GM12874 (cell line): ENCODE measurements at regions not wholly inside any gene's neighbourhood (a gene's known extent, or its start where the extent isn't known, plus 50 kb on each side); places are given as distances from the start of the nearest gene placed in this dataset.

Source experiments
- TF ChIP-seq, protein P1 (sequence below): IDR thresholded peaks from 2 replicates; pipeline ENCODE4 v1.5.1; 2011; ENCODE audit warnings: low read depth, mild to moderate bottlenecking, control low read depth, low read length, moderate library complexity; ENCODE audit not compliant: insufficient read depth

GRCh38 chr20:12882832-12883506 is 125.8 kb upstream of the SPTLC3 start:
- TF ChIP-seq, protein P1, sequence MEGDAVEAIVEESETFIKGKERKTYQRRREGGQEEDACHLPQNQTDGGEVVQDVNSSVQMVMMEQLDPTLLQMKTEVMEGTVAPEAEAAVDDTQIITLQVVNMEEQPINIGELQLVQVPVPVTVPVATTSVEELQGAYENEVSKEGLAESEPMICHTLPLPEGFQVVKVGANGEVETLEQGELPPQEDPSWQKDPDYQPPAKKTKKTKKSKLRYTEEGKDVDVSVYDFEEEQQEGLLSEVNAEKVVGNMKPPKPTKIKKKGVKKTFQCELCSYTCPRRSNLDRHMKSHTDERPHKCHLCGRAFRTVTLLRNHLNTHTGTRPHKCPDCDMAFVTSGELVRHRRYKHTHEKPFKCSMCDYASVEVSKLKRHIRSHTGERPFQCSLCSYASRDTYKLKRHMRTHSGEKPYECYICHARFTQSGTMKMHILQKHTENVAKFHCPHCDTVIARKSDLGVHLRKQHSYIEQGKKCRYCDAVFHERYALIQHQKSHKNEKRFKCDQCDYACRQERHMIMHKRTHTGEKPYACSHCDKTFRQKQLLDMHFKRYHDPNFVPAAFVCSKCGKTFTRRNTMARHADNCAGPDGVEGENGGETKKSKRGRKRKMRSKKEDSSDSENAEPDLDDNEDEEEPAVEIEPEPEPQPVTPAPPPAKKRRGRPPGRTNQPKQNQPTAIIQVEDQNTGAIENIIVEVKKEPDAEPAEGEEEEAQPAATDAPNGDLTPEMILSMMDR, result no peak

DNA sequence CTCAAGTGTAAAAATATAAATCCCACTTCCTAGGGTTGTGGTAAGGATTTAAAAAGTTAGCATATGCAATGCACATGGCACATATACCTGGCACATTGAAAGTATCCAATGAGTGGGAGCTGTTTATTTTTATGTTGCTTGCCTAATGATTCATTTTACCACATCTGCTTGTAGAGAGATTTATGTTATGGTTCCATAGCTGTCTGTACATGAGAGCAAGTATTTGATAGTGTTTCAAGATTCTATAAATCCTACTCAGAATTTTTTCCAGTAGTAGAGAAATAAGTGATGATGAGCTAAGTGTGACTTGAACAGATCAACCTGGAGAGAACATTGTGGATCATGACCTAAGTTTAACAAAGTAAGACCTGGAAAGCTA is 125.3 kb upstream of the SPTLC3 start:
- TF ChIP-seq, protein P1, result no peak

- TF ChIP-seq, protein P1, result no peak
Observed at GRCh38 chr20:12886618-12887363, 122.0 kb upstream of the SPTLC3 start.

DNA sequence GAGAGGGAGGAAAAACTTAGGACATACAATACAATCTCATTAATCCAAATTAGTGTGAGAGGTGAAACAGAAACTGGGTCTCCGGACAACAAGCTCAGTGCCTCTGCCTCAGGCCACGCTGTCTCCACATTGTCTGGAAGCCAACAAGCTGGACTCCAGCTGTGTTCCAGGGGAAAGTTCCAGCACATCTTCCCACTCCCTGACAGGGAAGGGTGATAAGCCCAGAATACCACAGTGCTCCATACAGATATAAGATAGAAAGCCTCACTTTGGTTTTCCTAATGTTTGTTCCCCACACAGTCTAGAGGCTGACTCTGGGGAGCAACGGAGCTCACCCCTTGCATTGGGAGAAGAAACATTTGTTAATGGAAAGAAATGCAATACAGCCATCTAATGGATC is 117.1 kb upstream of the SPTLC3 start:
- TF ChIP-seq, protein P1, result no peak

DNA sequence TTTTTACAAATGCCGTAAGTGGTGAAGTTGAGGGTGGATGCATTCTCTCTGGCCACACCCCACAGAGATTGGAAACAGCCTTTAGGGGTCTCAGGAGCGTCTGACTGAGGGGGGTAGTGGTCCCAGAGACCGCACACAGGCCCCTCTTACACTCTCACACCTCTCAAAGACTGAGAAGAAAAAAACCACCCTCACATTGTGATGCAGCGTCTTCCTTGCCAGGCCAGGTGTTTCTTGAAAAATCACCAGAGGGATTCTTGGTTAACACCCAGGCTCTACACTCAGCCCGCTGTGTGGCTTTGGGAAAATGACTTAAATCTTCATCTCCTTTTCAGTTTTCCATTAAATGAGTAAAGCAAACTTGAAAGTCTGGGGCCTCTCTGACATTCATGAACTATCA is 115.8 kb upstream of the SPTLC3 start:
- TF ChIP-seq, protein P1, result no peak

DNA sequence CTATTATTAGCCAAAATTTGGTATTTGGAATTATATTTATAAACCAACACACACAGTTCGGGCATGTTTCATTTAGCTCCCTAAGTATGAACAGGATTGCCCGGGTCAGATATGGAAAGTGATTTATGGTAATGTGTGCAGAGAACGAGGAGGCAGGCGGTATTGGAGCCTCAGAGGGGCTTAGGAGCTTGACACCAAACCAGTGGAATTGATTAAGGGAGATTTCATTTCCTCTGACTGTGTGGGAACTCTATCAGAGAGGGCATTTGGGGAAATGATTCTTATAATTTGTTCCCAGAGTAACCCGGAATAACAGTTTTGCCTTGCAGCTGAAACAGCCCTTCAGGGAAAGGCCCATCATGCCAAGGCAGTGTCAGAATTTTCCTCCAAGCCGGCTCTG is 115.1 kb upstream of the SPTLC3 start:
- TF ChIP-seq, protein P1, result no peak

- TF ChIP-seq, protein P1, result no peak
Observed at GRCh38 chr20:12894089-12894488, 114.7 kb upstream of the SPTLC3 start.
